GM12878 (cell line): ENCODE measurements at regions not wholly inside any gene's neighbourhood (a gene's known extent, or its start where the extent isn't known, plus 50 kb on each side); places are given as distances from the start of the nearest gene placed in this dataset.

Source experiments
- ATAC-seq: fragments of 200-7000 bp; cut with Tn5 transposase; 3 replicates; pipeline ENCODE4 v1.9.1; 2020; ENCODE audit warnings: mild to moderate bottlenecking, moderate library complexity
- BruUV-seq: library from RNA; stranded (reverse); fragments of 400-500 nt; replicated peaks from 2 replicates; lab custom pipeline; 2021; lab: Mats Ljungman, UMichigan
- CTCF ChIA-PET: fragments of 300-600 bp; sonication (Branson Sonifier 250); formaldehyde crosslinking; extraction: SDS; loops from one replicate; lab custom pipeline; 2021; ENCODE audit warnings: inconsistent platforms; lab: Yijun Ruan, JAX
- POLR2A ChIA-PET: fragments of 350-600 bp; formaldehyde crosslinking; extraction: SDS; loops from one replicate; lab custom pipeline; 2021; ENCODE audit warnings: inconsistent platforms; lab: Charles Lee
- RAD21 ChIA-PET: fragments of 300-600 bp; sonication (Branson Sonifier 250); formaldehyde crosslinking; loops from one replicate; lab custom pipeline; 2023; ENCODE audit warnings: antibody characterized with exemption; ENCODE audit not compliant: unreplicated experiment; lab: Charles Lee
- SMC1A ChIA-PET: fragments of 300-600 bp; sonication (Branson Sonifier 250); formaldehyde crosslinking; loops from one replicate; lab custom pipeline; 2023; ENCODE audit not compliant: unreplicated experiment, uncharacterized antibody; lab: Charles Lee
- DNase-seq: peaks from one replicate; pipeline ENCODE4 v3.0.0-alpha.2; 2011; ENCODE audit warnings: low read depth, low spot score
- FAIRE-seq: peaks from 3 replicates; lab custom pipeline; 2011; peaks lifted over from hg19 to GRCh38; lab: Jason Lieb, UNC
- H2AFZ ChIP-seq: 2 replicates; pipeline ENCODE4 v1.6.0; 2011; ENCODE audit warnings: low read depth, low read length, control low read depth; ENCODE audit not compliant: control insufficient read depth
- H3K27ac ChIP-seq: 2 replicates; pipeline ENCODE4 v1.5.1; 2011; ENCODE audit warnings: control low read depth; ENCODE audit not compliant: control insufficient read depth, insufficient read depth
- H3K27me3 ChIP-seq, 2 experiments: replicated peaks in 1 of 2; 2 replicates each; pipeline versions ENCODE4 v1.6.0 to v1.6.1; 2011; ENCODE audit warnings: low read length in 1 of 2; ENCODE audit not compliant: control insufficient read depth in 2 of 2, insufficient read depth in 2 of 2
- H3K36me3 ChIP-seq, 2 experiments: 2 replicates each; pipeline ENCODE4 v1.5.1; 2011; ENCODE audit warnings: low read length in 1 of 2; ENCODE audit not compliant: control insufficient read depth in 2 of 2, insufficient read depth in 2 of 2
- H3K4me1 ChIP-seq: 2 replicates; pipeline ENCODE4 v1.6.1; 2011; ENCODE audit warnings: mild to moderate bottlenecking, low read length, moderate library complexity, mixed read lengths; ENCODE audit not compliant: control insufficient read depth, insufficient read depth
- H3K4me2 ChIP-seq: 2 replicates; pipeline ENCODE4 v1.6.0; 2011; ENCODE audit warnings: control low read depth; ENCODE audit not compliant: control insufficient read depth, insufficient read depth
- H3K4me3 ChIP-seq: fragments of 200-600 bp; sonication (generic); 2 replicates; pipeline ENCODE4 v1.5.1; 2016
- H3K79me2 ChIP-seq: 2 replicates; pipeline ENCODE4 v1.6.0; 2011; ENCODE audit warnings: low read length; ENCODE audit not compliant: control insufficient read depth, insufficient read depth
- H3K9ac ChIP-seq: 2 replicates; pipeline ENCODE4 v1.8.0; 2011; ENCODE audit warnings: low read length, control low read depth, mixed read lengths; ENCODE audit not compliant: control insufficient read depth, insufficient read depth
- H3K9me3 ChIP-seq: replicated peaks from 3 replicates; pipeline ENCODE4 v1.5.1; 2011; ENCODE audit warnings: mild to moderate bottlenecking, low read length; ENCODE audit not compliant: control insufficient read depth, insufficient read depth
- H4K20me1 ChIP-seq: 2 replicates; pipeline ENCODE4 v1.6.0; 2011; ENCODE audit not compliant: control insufficient read depth, insufficient read depth
- BMI1 ChIP-seq: fragments of 450-650 bp; IDR thresholded peaks from 2 replicates; pipeline ENCODE4 v1.6.1; 2016; ENCODE audit warnings: mild to moderate bottlenecking, moderate library complexity, borderline replicate concordance
- CBX5 ChIP-seq: sonication (generic); IDR thresholded peaks from 2 replicates; pipeline ENCODE4 v1.6.1; 2016; ENCODE audit warnings: low read depth, moderate library complexity, mild to moderate bottlenecking, inconsistent platforms
- EZH2 ChIP-seq: IDR thresholded peaks from 2 replicates; pipeline ENCODE4 v1.6.1; 2012; ENCODE audit warnings: low read depth, mild to moderate bottlenecking, control low read depth, inconsistent platforms, low read length, borderline replicate concordance; ENCODE audit not compliant: control insufficient read depth
- HDAC2 ChIP-seq: fragments of 200-600 bp; sonication (generic); IDR thresholded peaks from 2 replicates; pipeline ENCODE4 v1.6.1; 2017
- HDGF ChIP-seq: fragments of 450-650 bp; IDR thresholded peaks from 2 replicates; pipeline ENCODE4 v1.6.1; 2016; ENCODE audit warnings: antibody characterized with exemption
- MTA3 ChIP-seq: IDR thresholded peaks from 2 replicates; pipeline ENCODE4 v1.6.1; 2012; ENCODE audit warnings: low read length, inconsistent platforms, borderline replicate concordance
- MXI1 ChIP-seq: fragments of 150-350 bp; IDR thresholded peaks from 2 replicates; pipeline ENCODE4 v1.6.1; 2011; ENCODE audit warnings: low read depth, mild to moderate bottlenecking, inconsistent platforms, low read length, improper control_type of control experiment
- MYC ChIP-seq: IDR thresholded peaks from 2 replicates; pipeline ENCODE4 v1.6.1; 2011; ENCODE audit warnings: mild to moderate bottlenecking, low read length, moderate library complexity, inconsistent platforms; ENCODE audit not compliant: insufficient read depth, insufficient replicate concordance, insufficient read length, severe bottlenecking
- RAD21 ChIP-seq: IDR thresholded peaks from 2 replicates; pipeline ENCODE4 v1.6.1; 2011; ENCODE audit warnings: mild to moderate bottlenecking, low read depth, low read length, moderate library complexity; ENCODE audit not compliant: insufficient read depth
- STAT1 ChIP-seq: fragments of 450-650 bp; conservative IDR thresholded peaks from 2 replicates; pipeline ENCODE4 v1.6.1; 2014; ENCODE audit warnings: antibody characterized with exemption, mild to moderate bottlenecking
- ZBTB33 ChIP-seq: fragments of 450-650 bp; IDR thresholded peaks from 2 replicates; pipeline ENCODE4 v1.6.1; 2017; ENCODE audit warnings: mild to moderate bottlenecking
- ZNF384 ChIP-seq: IDR thresholded peaks from 2 replicates; pipeline ENCODE4 v1.6.1; 2012; ENCODE audit warnings: low read depth, mild to moderate bottlenecking, low read length, improper control_type of control experiment, borderline replicate concordance
- ZZZ3 ChIP-seq: IDR thresholded peaks from 2 replicates; pipeline ENCODE4 v1.6.1; 2011; ENCODE audit warnings: low read depth; ENCODE audit not compliant: control insufficient read depth, insufficient read length
- in situ Hi-C: fragments of 300-500 bp; cut with MboI; formaldehyde crosslinking; loops from 9 replicates; pipeline ENCODE4 v1.14.3; 2018; ENCODE audit warnings: mixed read lengths
- intact Hi-C: fragments of 100-400 bp; cut with micrococcal nuclease; formaldehyde crosslinking; loops from one replicate; pipeline ENCODE4 v1.14.2; 2022; ENCODE audit not compliant: unreplicated experiment
- TF ChIP-seq, protein P1 (sequence below): fragments of 450-650 bp; formaldehyde crosslinking; IDR thresholded peaks from 2 replicates; pipeline ENCODE4 v1.4.0; 2022; ENCODE audit warnings: mild to moderate bottlenecking, moderate library complexity
- TF ChIP-seq, protein P2 (sequence below): fragments of 450-650 bp; IDR thresholded peaks from 2 replicates; pipeline ENCODE4 v1.6.1; 2017; ENCODE audit warnings: mild to moderate bottlenecking, moderate library complexity

- FAIRE-seq (no peak), DNase-seq (no peak), ATAC-seq (no peak)
- Histone ChIP-seq H2AFZ (no peak overlapping the region), H3K27me3 (no peaks in the 10 kb centered on the region), H3K27ac (no peak overlapping the region), H4K20me1 (no peaks in the 10 kb centered on the region), H3K4me2 (no peak overlapping the region), H3K9me3 (no peaks in the 10 kb centered on the region), H3K79me2 (no peaks in the 10 kb centered on the region), H3K4me3 (no peak overlapping the region), H3K9ac (no peak overlapping the region), H3K4me1 (no peaks in the 10 kb centered on the region), H3K36me3 (no peaks in the 10 kb centered on the region)
- no peak for TF ChIP-seq MTA3
- TF ChIP-seq, protein P1, sequence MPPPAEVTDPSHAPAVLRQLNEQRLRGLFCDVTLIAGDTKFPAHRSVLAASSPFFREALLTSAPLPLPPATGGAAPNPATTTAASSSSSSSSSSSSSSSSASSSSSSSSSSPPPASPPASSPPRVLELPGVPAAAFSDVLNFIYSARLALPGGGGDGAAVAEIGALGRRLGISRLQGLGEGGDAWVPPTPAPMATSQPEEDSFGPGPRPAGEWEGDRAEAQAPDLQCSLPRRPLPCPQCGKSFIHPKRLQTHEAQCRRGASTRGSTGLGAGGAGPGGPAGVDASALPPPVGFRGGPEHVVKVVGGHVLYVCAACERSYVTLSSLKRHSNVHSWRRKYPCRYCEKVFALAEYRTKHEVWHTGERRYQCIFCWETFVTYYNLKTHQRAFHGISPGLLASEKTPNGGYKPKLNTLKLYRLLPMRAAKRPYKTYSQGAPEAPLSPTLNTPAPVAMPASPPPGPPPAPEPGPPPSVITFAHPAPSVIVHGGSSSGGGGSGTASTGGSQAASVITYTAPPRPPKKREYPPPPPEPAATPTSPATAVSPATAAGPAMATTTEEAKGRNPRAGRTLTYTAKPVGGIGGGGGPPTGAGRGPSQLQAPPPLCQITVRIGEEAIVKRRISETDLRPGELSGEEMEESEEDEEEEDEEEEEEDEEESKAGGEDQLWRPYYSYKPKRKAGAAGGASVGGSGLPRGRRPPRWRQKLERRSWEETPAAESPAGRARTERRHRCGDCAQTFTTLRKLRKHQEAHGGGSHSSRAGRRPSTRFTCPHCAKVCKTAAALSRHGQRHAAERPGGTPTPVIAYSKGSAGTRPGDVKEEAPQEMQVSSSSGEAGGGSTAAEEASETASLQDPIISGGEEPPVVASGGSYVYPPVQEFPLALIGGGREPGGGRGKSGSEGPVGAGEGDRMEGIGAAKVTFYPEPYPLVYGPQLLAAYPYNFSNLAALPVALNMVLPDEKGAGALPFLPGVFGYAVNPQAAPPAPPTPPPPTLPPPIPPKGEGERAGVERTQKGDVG (CRISPR knock-in tag) = no peak
- TF ChIP-seq BMI1 = no peak
- no peak for TF ChIP-seq HDGF
- TF ChIP-seq HDAC2 = no peak
- no peak for TF ChIP-seq ZNF384
- no peak for TF ChIP-seq MXI1
- no peak for TF ChIP-seq CBX5
- TF ChIP-seq EZH2 = no peak
- TF ChIP-seq STAT1 = no peak
- TF ChIP-seq ZZZ3 = no peak
- TF ChIP-seq, protein P2, sequence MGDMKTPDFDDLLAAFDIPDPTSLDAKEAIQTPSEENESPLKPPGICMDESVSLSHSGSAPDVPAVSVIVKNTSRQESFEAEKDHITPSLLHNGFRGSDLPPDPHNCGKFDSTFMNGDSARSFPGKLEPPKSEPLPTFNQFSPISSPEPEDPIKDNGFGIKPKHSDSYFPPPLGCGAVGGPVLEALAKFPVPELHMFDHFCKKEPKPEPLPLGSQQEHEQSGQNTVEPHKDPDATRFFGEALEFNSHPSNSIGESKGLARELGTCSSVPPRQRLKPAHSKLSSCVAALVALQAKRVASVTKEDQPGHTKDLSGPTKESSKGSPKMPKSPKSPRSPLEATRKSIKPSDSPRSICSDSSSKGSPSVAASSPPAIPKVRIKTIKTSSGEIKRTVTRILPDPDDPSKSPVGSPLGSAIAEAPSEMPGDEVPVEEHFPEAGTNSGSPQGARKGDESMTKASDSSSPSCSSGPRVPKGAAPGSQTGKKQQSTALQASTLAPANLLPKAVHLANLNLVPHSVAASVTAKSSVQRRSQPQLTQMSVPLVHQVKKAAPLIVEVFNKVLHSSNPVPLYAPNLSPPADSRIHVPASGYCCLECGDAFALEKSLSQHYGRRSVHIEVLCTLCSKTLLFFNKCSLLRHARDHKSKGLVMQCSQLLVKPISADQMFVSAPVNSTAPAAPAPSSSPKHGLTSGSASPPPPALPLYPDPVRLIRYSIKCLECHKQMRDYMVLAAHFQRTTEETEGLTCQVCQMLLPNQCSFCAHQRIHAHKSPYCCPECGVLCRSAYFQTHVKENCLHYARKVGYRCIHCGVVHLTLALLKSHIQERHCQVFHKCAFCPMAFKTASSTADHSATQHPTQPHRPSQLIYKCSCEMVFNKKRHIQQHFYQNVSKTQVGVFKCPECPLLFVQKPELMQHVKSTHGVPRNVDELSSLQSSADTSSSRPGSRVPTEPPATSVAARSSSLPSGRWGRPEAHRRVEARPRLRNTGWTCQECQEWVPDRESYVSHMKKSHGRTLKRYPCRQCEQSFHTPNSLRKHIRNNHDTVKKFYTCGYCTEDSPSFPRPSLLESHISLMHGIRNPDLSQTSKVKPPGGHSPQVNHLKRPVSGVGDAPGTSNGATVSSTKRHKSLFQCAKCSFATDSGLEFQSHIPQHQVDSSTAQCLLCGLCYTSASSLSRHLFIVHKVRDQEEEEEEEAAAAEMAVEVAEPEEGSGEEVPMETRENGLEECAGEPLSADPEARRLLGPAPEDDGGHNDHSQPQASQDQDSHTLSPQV = no peak
- TF ChIP-seq RAD21 = no peak
- TF ChIP-seq MYC = no peak
- no peak for TF ChIP-seq ZBTB33
- RAD21 ChIA-PET = no interaction called here
- SMC1A ChIA-PET = no interaction called here
- CTCF ChIA-PET = no interaction called here
- no TSS peak for BruUV-seq
- POLR2A ChIA-PET = no interaction called here
- intact Hi-C loops = no loop called here
- in situ Hi-C loops = no loop called here
These were observed 142.6 kb downstream of the AASDH start for GRCh38 chr4:56244681-56245080.
